K562 (cell line): ENCODE measurements at regions not wholly inside any gene's neighbourhood (a gene's known extent, or its start where the extent isn't known, plus 50 kb on each side); places are given as distances from the start of the nearest gene placed in this dataset.
"Not testable (repeated sequence)": the region's sequence is repeated elsewhere in the genome, so short reads cannot be mapped to it uniquely, and the experiment has no call there.

Source experiments
- ATAC-seq: fragments of 200-7000 bp; cut with Tn5 transposase; 3 replicates; pipeline ENCODE4 v1.9.1; 2020; ENCODE audit warnings: moderate library complexity
- BruUV-seq: library from RNA; stranded (reverse); fragments of 400-500 nt; replicated peaks from 2 replicates; lab custom pipeline; 2021; lab: Mats Ljungman, UMichigan
- CTCF ChIA-PET: fragments of 300-600 bp; formaldehyde crosslinking; extraction: SDS; loops from one replicate; lab custom pipeline; 2021; ENCODE audit warnings: low intra/inter-chr PET ratio; lab: Yijun Ruan, JAX
- POLR2A ChIA-PET: fragments of 300-600, 350-650 bp; sonication (Branson Sonifier 250); formaldehyde crosslinking; extraction: SDS; loops from one replicate; lab custom pipeline; 2021; ENCODE audit warnings: antibody characterized with exemption, inconsistent platforms; lab: Yijun Ruan, JAX
- DNase-seq, 4 experiments: peaks; one replicate each; pipeline versions ENCODE4 v3.0.0 to v3.0.0-alpha.2; 2011 to 2018; ENCODE audit warnings: low spot score in 3 of 4, mixed read lengths in 3 of 4; ENCODE audit errors: extremely low read depth in 1 of 4
- FAIRE-seq: peaks from 2 replicates; lab custom pipeline; 2011; peaks lifted over from hg19 to GRCh38; lab: Jason Lieb, UNC
- H2AFZ ChIP-seq: 2 replicates; pipeline ENCODE4 v1.6.0; 2011; ENCODE audit warnings: low read depth, low read length, control low read depth, inconsistent platforms
- H3K27ac ChIP-seq: fragments of 200-600 bp; 3 replicates; pipeline ENCODE4 v1.8.0; 2011; ENCODE audit warnings: low read depth, mild to moderate bottlenecking, control low read depth, inconsistent platforms, low read length, moderate library complexity, mixed read lengths; ENCODE audit errors: extremely low read depth
- H3K27me3 ChIP-seq, 2 experiments: fragments of 300-600 bp in 1 of 2; 2 replicates in 1 of 2; 3 replicates in 1 of 2; pipeline versions ENCODE4 v1.6.0 to v1.8.0; 2011; ENCODE audit warnings: inconsistent platforms in 2 of 2, low read length in 2 of 2, mild to moderate bottlenecking in 1 of 2, mixed read lengths in 1 of 2, moderate library complexity in 1 of 2; ENCODE audit not compliant: control insufficient read depth in 2 of 2, insufficient read depth in 2 of 2
- H3K36me3 ChIP-seq: fragments of 300-600 bp; 3 replicates; pipeline ENCODE4 v1.8.0; 2011; ENCODE audit warnings: mild to moderate bottlenecking, low read length, inconsistent platforms; ENCODE audit not compliant: control insufficient read depth, insufficient read depth
- H3K4me1 ChIP-seq, 2 experiments: fragments of 200-600 bp in 1 of 2; replicated peaks in 1 of 2; 2 replicates in 1 of 2; 3 replicates in 1 of 2; pipeline versions ENCODE4 v1.5.1 to v1.8.0; 2011; ENCODE audit warnings: inconsistent platforms in 2 of 2, low read length in 2 of 2, mild to moderate bottlenecking in 1 of 2, mixed read lengths in 1 of 2, moderate library complexity in 1 of 2; ENCODE audit not compliant: control insufficient read depth in 2 of 2, insufficient read depth in 2 of 2
- H3K4me2 ChIP-seq: 2 replicates; pipeline ENCODE4 v1.6.1; 2011; ENCODE audit warnings: low read length, control low read depth, inconsistent platforms, mixed read lengths; ENCODE audit not compliant: insufficient read depth
- H3K4me3 ChIP-seq: fragments of 200-600 bp; sonication (generic), shearing (Covaris generic); 2 replicates; pipeline ENCODE4 v1.5.1; 2016; ENCODE audit warnings: control low read depth, inconsistent platforms
- H3K79me2 ChIP-seq: fragments of 200-600 bp; 3 replicates; pipeline ENCODE4 v1.8.0; 2011; ENCODE audit warnings: low read length, inconsistent platforms; ENCODE audit not compliant: control insufficient read depth, insufficient read depth
- H3K9ac ChIP-seq, 2 experiments: 2 replicates each; pipeline versions ENCODE4 v1.6.0 to v1.6.1; 2011; ENCODE audit warnings: low read depth in 2 of 2, low read length in 2 of 2, control low read depth in 1 of 2, inconsistent platforms in 1 of 2, mild to moderate bottlenecking in 1 of 2, mixed read lengths in 1 of 2; ENCODE audit not compliant: insufficient read depth in 1 of 2
- H3K9me1 ChIP-seq: one replicate; pipeline ENCODE4 v1.6.0; 2011; ENCODE audit warnings: inconsistent platforms, mild to moderate bottlenecking, low read length, moderate library complexity; ENCODE audit not compliant: control insufficient read depth, insufficient read depth
- H3K9me3 ChIP-seq: replicated peaks from 2 replicates; pipeline ENCODE4 v1.5.1; 2011; ENCODE audit warnings: low read depth, low read length, inconsistent platforms; ENCODE audit not compliant: control insufficient read depth, insufficient read depth
- H4K20me1 ChIP-seq: replicated peaks from 2 replicates; pipeline ENCODE4 v1.6.1; 2011; ENCODE audit warnings: low read length, inconsistent platforms, mixed read lengths; ENCODE audit not compliant: control insufficient read depth, insufficient read depth
- FOXP4 ChIP-seq: sonication (generic); formaldehyde crosslinking; IDR thresholded peaks from 2 replicates; pipeline ENCODE4 v1.8.0; 2022; ENCODE audit warnings: mild to moderate bottlenecking, missing genetic modification reagents, borderline replicate concordance
- MAFG ChIP-seq: fragments of 450-650 bp; conservative IDR thresholded peaks from 2 replicates; pipeline ENCODE4 v1.6.1; 2016; ENCODE audit warnings: missing genetic modification characterization, missing compliant biosample characterization
- RAD21 ChIP-seq, 2 experiments: fragments of 250-450 bp in 1 of 2; fragments of 450-650 bp in 1 of 2; sonication (Bioruptor Pico) in 1 of 2; formaldehyde crosslinking in 1 of 2; IDR thresholded peaks in 1 of 2; conservative IDR thresholded peaks in 1 of 2; 2 replicates each; pipeline versions ENCODE4 v1.4.0 to v1.8.0; 2020 to 2022; ENCODE audit warnings: mild to moderate bottlenecking in 2 of 2, moderate library complexity in 1 of 2
- WGBS: fragments of 100-300 bp; shearing (Covaris generic); methylation state at CpG from one replicate; pipeline ENCODE4 v1.1.6; 2016; ENCODE audit warnings: low coverage, mixed read lengths; ENCODE audit not compliant: insufficient coverage; ENCODE audit errors: missing lambda C conversion rate; 5-methylcytosine and 5-hydroxymethylcytosine counted together
- in situ Hi-C: fragments of 300-500 bp; cut with MboI; formaldehyde crosslinking; loops from 4 replicates; pipeline ENCODE4 v1.15.0; 2018; ENCODE audit warnings: inconsistent platforms, mixed read lengths
- intact Hi-C: fragments of 100-400 bp; cut with micrococcal nuclease; formaldehyde crosslinking; loops from 2 replicates; pipeline ENCODE4 v1.14.2; 2022
- TF ChIP-seq, protein P1 (sequence below): fragments of 250-450 bp; sonication (Bioruptor Pico); IDR thresholded peaks from 2 replicates; pipeline ENCODE4 v1.4.0; 2020; ENCODE audit warnings: mild to moderate bottlenecking, moderate library complexity

GRCh38 chrX:88170553-88170952 lies 576.5 kb upstream of the CPXCR1 start:
- no peaks in the 10 kb centered on the region for H3K27me3 ChIP-seq
- no peak overlapping the region for H3K27ac ChIP-seq
- no peak overlapping the region for H3K4me2 ChIP-seq
- H3K9me1 ChIP-seq: no peaks in the 10 kb centered on the region
- ChIA-PET POLR2A (no interaction called here), CTCF (no interaction called here)
- H3K4me3 ChIP-seq: no peak overlapping the region
- H2AFZ ChIP-seq: no peak overlapping the region
- intact Hi-C loops: no loop called here
- no peaks in the 10 kb centered on the region for H3K9me3 ChIP-seq
- H4K20me1 ChIP-seq: no peaks in the 10 kb centered on the region
- no peaks in the 10 kb centered on the region for H3K4me1 ChIP-seq
- FAIRE-seq (no peak), ATAC-seq (no peak), DNase-seq (no peak)
- no peaks in the 10 kb centered on the region for H3K79me2 ChIP-seq
- no peak overlapping the region for H3K9ac ChIP-seq
- in situ Hi-C loops: no loop called here
- 0% methylated on average over 3 of the region's 3 CpGs for WGBS
- TF ChIP-seq MAFG (tag): no peak
- TF ChIP-seq FOXP4: no peak
- TF ChIP-seq, protein P1, sequence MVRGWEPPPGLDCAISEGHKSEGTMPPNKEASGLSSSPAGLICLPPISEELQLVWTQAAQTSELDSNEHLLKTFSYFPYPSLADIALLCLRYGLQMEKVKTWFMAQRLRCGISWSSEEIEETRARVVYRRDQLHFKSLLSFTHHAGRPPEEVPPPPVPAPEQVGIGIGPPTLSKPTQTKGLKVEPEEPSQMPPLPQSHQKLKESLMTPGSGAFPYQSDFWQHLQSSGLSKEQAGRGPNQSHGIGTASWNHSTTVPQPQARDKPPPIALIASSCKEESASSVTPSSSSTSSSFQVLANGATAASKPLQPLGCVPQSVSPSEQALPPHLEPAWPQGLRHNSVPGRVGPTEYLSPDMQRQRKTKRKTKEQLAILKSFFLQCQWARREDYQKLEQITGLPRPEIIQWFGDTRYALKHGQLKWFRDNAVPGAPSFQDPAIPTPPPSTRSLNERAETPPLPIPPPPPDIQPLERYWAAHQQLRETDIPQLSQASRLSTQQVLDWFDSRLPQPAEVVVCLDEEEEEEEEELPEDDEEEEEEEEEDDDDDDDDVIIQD (CRISPR knock-in tag): no peak
- no peak for TF ChIP-seq RAD21 (CRISPR knock-in tag; conservative IDR thresholded peaks at IDR 0.05 in 1 of 2, IDR thresholded peaks at IDR 0.05 in 1 of 2)
- no TSS peak for BruUV-seq
- no peaks in the 10 kb centered on the region for H3K36me3 ChIP-seq

GRCh38 chrX:88173932-88174440 lies 573.0 kb upstream of the CPXCR1 start:
- intact Hi-C loops, H3K27ac ChIP-seq, in situ Hi-C loops, H3K4me3 ChIP-seq, ATAC-seq, H3K79me2 ChIP-seq, H3K9ac ChIP-seq, DNase-seq, H3K9me1 ChIP-seq, H3K9me3 ChIP-seq, BruUV-seq, CTCF ChIA-PET, H3K4me2 ChIP-seq, H3K4me1 ChIP-seq, POLR2A ChIA-PET, H4K20me1 ChIP-seq, FAIRE-seq, H3K36me3 ChIP-seq, H2AFZ ChIP-seq, H3K27me3 ChIP-seq: not testable (repeated sequence)
- 0% methylated on average over 1 of the region's 4 CpGs for WGBS
